GM18907 (cell line): ENCODE measurements at regions not wholly inside any gene's neighbourhood (a gene's known extent, or its start where the extent isn't known, plus 50 kb on each side); places are given as distances from the start of the nearest gene placed in this dataset.
"Not testable (repeated sequence)": the region's sequence is repeated elsewhere in the genome, so short reads cannot be mapped to it uniquely, and the experiment has no call there.

Experiments used
- ATAC-seq: cut with Tn5 transposase; IDR thresholded peaks from one replicate; pipeline ENCODE4 v1.9.1; 2021; ENCODE audit warnings: mild to moderate bottlenecking, moderate library complexity; ENCODE audit not compliant: unreplicated experiment

- ATAC-seq = no peak
Observed at GRCh38 chr5:126046318-126046717, 376.9 kb upstream of the GRAMD2B start.

DNA sequence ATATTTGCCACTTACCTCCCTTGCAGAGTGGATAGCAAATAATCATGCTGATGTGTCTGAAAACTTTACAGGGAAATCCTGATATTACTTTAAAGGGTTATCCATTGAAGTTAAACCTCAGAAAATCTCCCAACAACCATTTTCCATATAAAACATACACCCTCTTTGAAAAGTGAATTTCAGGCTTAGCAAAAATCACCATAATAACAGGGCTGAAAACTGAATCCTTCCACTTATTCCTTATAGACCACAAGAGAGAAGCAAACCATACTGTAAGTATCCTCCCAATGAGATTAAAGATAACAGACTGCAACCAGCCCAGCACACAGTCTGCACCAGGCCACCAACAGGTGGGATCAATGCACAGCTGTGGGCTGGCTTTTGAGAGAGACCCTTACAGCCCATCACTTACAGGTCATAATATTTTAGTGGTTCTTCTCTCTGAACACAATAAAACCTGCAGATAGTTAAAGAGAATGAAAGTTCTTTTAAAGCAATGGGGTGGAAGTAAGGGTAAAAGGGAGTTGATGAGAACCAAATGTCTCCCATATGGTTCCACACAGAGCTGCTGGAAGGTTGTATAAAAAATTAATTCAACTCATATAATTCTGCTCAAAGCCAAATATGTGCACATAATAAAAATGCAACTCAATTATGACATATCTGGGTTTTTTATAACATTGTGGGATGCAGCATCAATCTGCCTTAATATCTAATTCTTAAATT lies 376.2 kb upstream of the GRAMD2B start:
- no peak for ATAC-seq

- ATAC-seq = no peak
Observed at GRCh38 chr5:126052120-126052519, 371.1 kb upstream of the GRAMD2B start.

DNA sequence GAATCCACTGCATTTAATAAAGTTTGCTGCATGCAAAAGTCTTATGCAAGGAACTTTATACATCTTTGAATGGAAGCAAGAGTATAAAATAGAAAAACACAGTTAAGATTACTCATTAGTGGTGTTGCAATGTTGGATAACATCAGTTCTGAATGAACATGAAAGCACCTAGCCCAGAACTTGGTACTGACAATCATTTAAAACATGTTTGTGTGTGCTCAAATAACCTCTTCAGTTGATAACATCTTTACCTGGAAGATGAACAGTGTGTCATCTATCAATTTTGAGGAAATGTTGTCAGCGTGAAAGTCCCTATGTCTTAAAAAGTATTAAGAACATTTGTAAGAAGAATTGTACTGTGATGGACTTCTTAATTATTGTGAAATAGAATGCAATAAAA lies 370.4 kb upstream of the GRAMD2B start:
- ATAC-seq = no peak

GRCh38 chr5:126053630-126054029 lies 369.6 kb upstream of the GRAMD2B start:
- ATAC-seq = no peak

DNA sequence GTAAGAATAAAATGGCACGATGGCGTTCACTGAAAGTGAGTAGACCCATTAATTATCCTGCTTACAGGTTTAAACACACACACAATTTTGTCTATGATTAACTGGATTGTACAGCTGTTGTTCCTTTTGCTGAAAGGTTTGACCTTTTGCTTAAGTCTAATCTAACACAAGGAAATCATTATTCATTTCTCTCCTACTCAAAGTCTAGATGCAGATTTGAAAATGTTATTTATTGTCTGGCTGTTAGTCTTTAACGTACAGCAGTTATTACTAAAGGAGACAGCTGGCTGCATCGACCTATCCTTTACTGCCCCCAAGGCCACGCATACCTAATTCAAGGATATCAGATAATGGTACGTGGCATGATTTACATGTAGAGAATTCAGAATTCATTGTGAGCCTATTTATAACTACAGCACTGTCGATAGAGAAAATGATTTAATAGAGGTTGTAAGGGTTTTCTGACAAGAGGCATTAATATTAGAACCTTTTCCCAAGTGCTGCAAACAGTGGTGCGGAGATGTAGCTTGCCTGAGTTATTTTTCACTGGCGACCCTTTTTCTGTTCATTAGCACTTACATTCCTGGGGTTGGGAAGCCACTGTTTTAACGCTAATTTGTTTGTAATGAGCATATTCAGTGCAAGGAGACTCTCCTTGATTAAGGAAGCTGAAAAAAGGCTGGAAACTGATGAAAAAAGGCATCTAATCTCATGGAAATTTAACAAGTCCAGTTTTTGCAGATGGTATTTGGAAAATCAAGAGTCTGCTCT lies 368.4 kb upstream of the GRAMD2B start:
- no peak for ATAC-seq

GRCh38 chr5:126055348-126055729 lies 367.9 kb upstream of the GRAMD2B start:
- ATAC-seq = no peak

- no peak for ATAC-seq
Observed at GRCh38 chr5:126056352-126056751, 366.9 kb upstream of the GRAMD2B start.

DNA sequence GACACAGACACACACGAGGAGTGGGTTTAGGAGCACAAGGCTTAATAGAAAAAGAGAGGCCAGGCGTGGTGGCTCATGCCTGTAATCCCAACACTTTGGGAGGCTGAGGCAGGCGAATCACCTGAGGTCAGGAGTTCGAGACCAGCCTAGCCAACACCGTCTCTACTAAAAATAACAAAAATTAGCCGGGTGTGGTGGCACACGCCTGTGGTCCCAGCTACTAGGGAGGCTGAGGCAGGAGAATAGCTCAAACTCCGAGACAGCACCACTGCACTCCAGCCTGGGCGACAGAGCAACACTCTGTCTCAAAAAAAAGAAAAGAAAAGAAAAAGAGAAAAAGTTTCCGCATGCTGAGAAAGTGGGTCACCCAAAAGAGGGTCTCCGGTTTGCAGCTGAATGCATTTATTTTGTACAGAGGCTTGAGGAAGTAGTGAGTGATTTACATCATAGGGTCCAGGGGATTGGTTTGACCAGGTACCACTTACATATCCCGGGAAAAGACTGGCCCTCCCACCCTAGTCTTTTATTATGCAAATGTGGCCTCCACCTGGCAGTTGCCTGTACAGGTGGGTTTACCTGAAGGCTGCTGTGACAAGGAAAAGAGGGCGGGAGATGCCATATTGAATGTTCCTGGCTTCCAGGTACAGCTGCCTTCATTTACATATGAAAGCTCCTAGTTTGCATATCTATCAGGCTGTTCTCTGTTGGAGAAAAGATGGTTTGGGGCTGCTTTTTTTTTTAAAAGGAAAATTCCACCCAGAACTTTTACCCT lies 366.2 kb upstream of the GRAMD2B start:
- ATAC-seq = no peak

DNA sequence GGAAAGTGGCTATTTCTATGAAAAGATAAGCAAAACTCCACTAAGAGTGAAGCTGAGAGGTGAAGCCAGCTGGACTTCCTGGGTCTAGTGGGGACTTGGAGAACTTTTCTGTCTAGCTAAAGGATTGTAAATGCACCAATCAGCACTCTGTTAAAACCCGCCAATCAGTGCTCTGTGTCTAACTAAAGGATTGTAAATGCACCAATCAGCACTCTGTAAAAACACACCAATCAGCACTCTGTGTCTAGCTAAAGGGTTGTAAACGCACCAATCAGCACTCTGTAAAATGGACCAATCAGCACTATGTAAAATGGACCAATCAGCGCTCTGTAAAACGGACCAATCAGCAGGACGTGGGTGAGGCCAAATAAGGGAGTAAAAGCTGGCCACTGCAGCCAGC lies 364.8 kb upstream of the GRAMD2B start:
- not testable (repeated sequence) for ATAC-seq

GRCh38 chr5:126062398-126063221 lies 360.6 kb upstream of the GRAMD2B start:
- no peak for ATAC-seq

GRCh38 chr5:126065061-126065460 lies 358.1 kb upstream of the GRAMD2B start:
- ATAC-seq = no peak

DNA sequence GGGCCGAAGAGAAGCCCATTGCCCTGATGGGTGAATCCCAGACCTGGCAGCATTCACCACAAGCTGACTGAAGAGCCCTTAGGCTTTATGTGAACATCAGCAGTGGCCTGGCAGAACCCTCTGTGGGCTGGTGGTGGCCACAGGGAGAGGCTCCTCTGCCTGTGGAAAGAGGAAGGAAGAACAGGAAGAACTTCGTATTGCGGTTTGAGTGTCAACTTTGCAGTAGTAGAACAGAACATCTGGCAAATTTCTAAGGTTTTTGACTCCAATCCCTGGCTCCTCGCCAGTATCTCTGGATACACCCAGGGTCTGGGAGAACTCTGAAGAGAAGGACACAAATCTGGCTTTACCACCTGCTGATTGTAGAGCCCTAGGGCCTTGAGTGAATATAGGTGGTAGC lies 356.4 kb upstream of the GRAMD2B start:
- no peak for ATAC-seq

DNA sequence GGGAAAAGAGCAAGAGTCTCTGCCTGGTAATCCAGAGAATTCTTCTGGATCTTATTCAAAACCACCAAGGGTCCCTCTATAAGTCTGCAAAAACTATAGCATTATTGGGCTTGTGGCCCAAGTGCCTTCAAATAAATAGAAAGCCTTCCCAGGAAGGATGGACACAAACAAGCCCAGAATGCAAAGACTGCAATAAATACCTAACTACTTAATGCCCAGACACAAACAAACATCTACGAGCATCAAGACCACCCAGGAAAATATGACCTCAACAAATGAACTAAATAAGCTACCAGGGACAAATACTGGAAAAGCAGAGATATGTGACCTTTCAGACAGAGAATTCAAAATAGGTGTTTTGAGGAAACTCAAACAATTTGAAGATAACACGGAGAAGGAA lies 355.8 kb upstream of the GRAMD2B start:
- ATAC-seq = no peak

GRCh38 chr5:126069329-126069728 lies 353.9 kb upstream of the GRAMD2B start:
- ATAC-seq = no peak

- no peak for ATAC-seq
Observed at GRCh38 chr5:126070481-126070880, 352.7 kb upstream of the GRAMD2B start.

GRCh38 chr5:126074538-126074937 lies 348.7 kb upstream of the GRAMD2B start:
- no peak for ATAC-seq

- ATAC-seq = no peak
Observed at GRCh38 chr5:126079266-126079665, 343.9 kb upstream of the GRAMD2B start.

DNA sequence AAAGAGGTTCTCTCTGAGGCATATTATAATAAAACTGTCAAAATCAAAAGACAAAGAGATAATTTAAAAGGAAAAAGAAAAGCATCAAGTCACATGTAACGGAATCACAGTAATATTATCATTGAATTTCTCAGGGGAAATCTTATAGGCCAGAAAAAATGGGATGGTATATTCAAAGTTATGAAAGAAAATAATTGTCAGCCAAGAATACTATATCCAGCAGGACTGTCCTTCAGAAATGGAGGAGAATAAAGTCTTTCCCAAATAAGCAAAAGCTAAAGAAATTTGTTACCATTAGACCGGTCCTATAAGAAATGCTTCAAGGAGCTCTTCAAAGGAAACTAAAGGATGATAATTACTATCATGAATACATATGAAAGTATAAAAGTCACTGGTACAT lies 342.0 kb upstream of the GRAMD2B start:
- ATAC-seq = no peak

DNA sequence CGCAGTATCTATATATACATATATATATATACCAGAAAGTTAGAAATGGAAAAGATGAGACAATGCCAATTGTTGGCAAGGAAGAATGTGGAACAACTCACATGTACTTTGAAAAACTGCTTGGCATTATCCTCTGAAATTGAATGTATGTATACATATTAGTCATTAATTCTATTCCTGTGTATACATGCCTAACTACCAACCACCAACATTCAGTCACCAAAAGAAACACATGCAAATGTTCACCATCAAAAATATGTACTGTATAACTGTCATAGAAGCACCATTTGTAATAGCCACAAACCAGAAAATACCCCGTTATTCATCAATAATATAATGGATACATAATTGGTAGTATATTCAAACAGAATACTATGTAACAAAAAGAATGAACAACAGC lies 330.2 kb upstream of the GRAMD2B start:
- ATAC-seq = no peak

- ATAC-seq = no peak
Observed at GRCh38 chr5:126093718-126094117, 329.5 kb upstream of the GRAMD2B start.
